PC-9 (cell line): ENCODE measurements at regions not wholly inside any gene's neighbourhood (a gene's known extent, or its start where the extent isn't known, plus 50 kb on each side); places are given as distances from the start of the nearest gene placed in this dataset.

ENCODE experiments used
- BruUV-seq: library from RNA; stranded (reverse); fragments of 400-500 nt; replicated peaks from 2 replicates; lab custom pipeline; 2021; lab: Mats Ljungman, UMichigan
- CTCF ChIA-PET: fragments of 300-600 bp; sonication (Branson Sonifier 250); formaldehyde crosslinking; loops from one replicate; lab custom pipeline; 2022; ENCODE audit warnings: antibody characterized with exemption; lab: Charles Lee
- POLR2A ChIA-PET: fragments of 300-600 bp; sonication (Branson Sonifier 250); formaldehyde crosslinking; loops from one replicate; lab custom pipeline; 2022; ENCODE audit warnings: antibody characterized with exemption; ENCODE audit not compliant: unreplicated experiment; lab: Charles Lee
- DNase-seq, 2 experiments: peaks; one replicate each; pipeline versions ENCODE4 v3.0.0 to v3.0.0-alpha.2; 2015 to 2022; ENCODE audit warnings: mixed read lengths in 1 of 2
- H2AFZ ChIP-seq: fragments of 200-600 bp; sonication (generic); 2 replicates; pipeline ENCODE4 v1.8.1; 2017; ENCODE audit warnings: antibody characterized with exemption
- H3F3A ChIP-seq: fragments of 200-600 bp; sonication (generic); 2 replicates; pipeline ENCODE4 v1.8.1; 2017; ENCODE audit warnings: antibody characterized with exemption, mild to moderate bottlenecking, low read depth; ENCODE audit not compliant: insufficient read depth
- H3K27ac ChIP-seq: fragments of 200-600 bp; sonication (generic); 2 replicates; pipeline ENCODE4 v1.6.1; 2016; ENCODE audit warnings: mixed run types
- H3K27me3 ChIP-seq: fragments of 200-600 bp; sonication (generic); 2 replicates; pipeline ENCODE4 v1.6.1; 2016; ENCODE audit warnings: low read depth, mixed run types; ENCODE audit not compliant: insufficient read depth
- H3K36me3 ChIP-seq: fragments of 200-600 bp; sonication (generic); 2 replicates; pipeline ENCODE4 v1.6.1; 2016; ENCODE audit warnings: low read depth, mixed run types
- H3K4me1 ChIP-seq: fragments of 200-600 bp; sonication (generic); replicated peaks from 2 replicates; pipeline ENCODE4 v1.6.1; 2016; ENCODE audit warnings: mixed run types; ENCODE audit not compliant: insufficient read depth
- H3K4me2 ChIP-seq: fragments of 200-600 bp; sonication (generic); 2 replicates; pipeline ENCODE4 v1.6.1; 2017; ENCODE audit warnings: mixed run types
- H3K4me3 ChIP-seq: fragments of 200-600 bp; sonication (generic); 2 replicates; pipeline ENCODE4 v1.6.1; 2016; ENCODE audit warnings: mixed run types
- H3K79me2 ChIP-seq: fragments of 200-600 bp; sonication (generic); 2 replicates; pipeline ENCODE4 v1.6.1; 2017; ENCODE audit warnings: low read depth, mixed run types
- H3K9me2 ChIP-seq: fragments of 200-600 bp; sonication (generic); 2 replicates; pipeline ENCODE4 v1.8.1; 2017; ENCODE audit warnings: mild to moderate bottlenecking; ENCODE audit not compliant: insufficient read depth
- H3K9me3 ChIP-seq: fragments of 200-600 bp; sonication (generic); 2 replicates; pipeline ENCODE4 v1.8.1; 2016; ENCODE audit warnings: low read depth; ENCODE audit not compliant: insufficient read depth
- H4K20me1 ChIP-seq: fragments of 200-600 bp; sonication (generic); 2 replicates; pipeline ENCODE4 v1.8.1; 2017; ENCODE audit not compliant: insufficient read depth
- CTCF ChIP-seq: fragments of 200-600 bp; sonication (generic); conservative IDR thresholded peaks from 2 replicates; pipeline ENCODE4 v1.6.1; 2017; ENCODE audit warnings: mixed run types, antibody characterized with exemption, mild to moderate bottlenecking, moderate library complexity
- EZH2 ChIP-seq: fragments of 200-600 bp; sonication (generic); IDR thresholded peaks from 2 replicates; pipeline ENCODE4 v1.8.0; 2017; ENCODE audit warnings: antibody characterized with exemption, low read depth
- intact Hi-C: fragments of 100-400 bp; cut with micrococcal nuclease; formaldehyde crosslinking; loops from one replicate; pipeline ENCODE4 v1.10.0; 2022; ENCODE audit not compliant: unreplicated experiment

- Histone ChIP-seq H3K4me3 (no peak overlapping the region), H3K36me3 (no peaks in the 10 kb centered on the region), H3K9me2 (no peaks in the 10 kb centered on the region), H3K79me2 (no peaks in the 10 kb centered on the region), H3K27ac (no peak overlapping the region), H3K9me3 (no peaks in the 10 kb centered on the region), H3K27me3 (no peaks in the 10 kb centered on the region), H3K4me1 (no peaks in the 10 kb centered on the region), H4K20me1 (no peaks in the 10 kb centered on the region), H3F3A (no peaks in the 10 kb centered on the region), H3K4me2 (no peak overlapping the region), H2AFZ (no peak overlapping the region)
- TF ChIP-seq EZH2 (no peak), CTCF (no peak)
- ChIA-PET POLR2A (no interaction called here), CTCF (no interaction called here)
- intact Hi-C loops = no loop called here
- BruUV-seq = no TSS peak
- DNase-seq = no peak
Observed at GRCh38 chr13:53494406-53494805, 465.8 kb downstream of the OLFM4 start.

- Histone ChIP-seq H3K27me3 (no peaks in the 10 kb centered on the region), H3K36me3 (no peaks in the 10 kb centered on the region), H3K79me2 (no peaks in the 10 kb centered on the region), H3K9me3 (no peaks in the 10 kb centered on the region), H3K4me2 (no peak overlapping the region), H3K4me3 (no peak overlapping the region), H3F3A (no peaks in the 10 kb centered on the region), H3K27ac (no peak overlapping the region), H3K9me2 (no peaks in the 10 kb centered on the region), H3K4me1 (no peaks in the 10 kb centered on the region), H4K20me1 (no peaks in the 10 kb centered on the region), H2AFZ (no peak overlapping the region)
- ChIA-PET CTCF (no interaction called here), POLR2A (no interaction called here)
- DNase-seq = no peak
- TF ChIP-seq CTCF (no peak), EZH2 (no peak)
- BruUV-seq = no TSS peak
- intact Hi-C loops = no loop called here
Observed at GRCh38 chr13:53499576-53500133, 471.0 kb downstream of the OLFM4 start.

- no peak overlapping the region for H2AFZ ChIP-seq
- no peak for TF ChIP-seq CTCF
- TF ChIP-seq EZH2 = no peak
Observed at GRCh38 chr13:53501387-53501786, 472.8 kb downstream of the OLFM4 start.

More at GRCh38 chr13:53501387-53501786, 472.8 kb downstream of the OLFM4 start:
- intact Hi-C loops = no loop called here
- BruUV-seq = no TSS peak
- DNase-seq = no peak
- Histone ChIP-seq H3K27ac (no peak overlapping the region), H3K4me1 (no peaks in the 10 kb centered on the region), H3K4me3 (no peak overlapping the region), H3K9me3 (no peaks in the 10 kb centered on the region), H4K20me1 (no peaks in the 10 kb centered on the region), H3K79me2 (no peaks in the 10 kb centered on the region), H3F3A (no peaks in the 10 kb centered on the region), H3K27me3 (no peaks in the 10 kb centered on the region), H3K36me3 (no peaks in the 10 kb centered on the region), H3K4me2 (no peak overlapping the region), H3K9me2 (no peaks in the 10 kb centered on the region)
- ChIA-PET POLR2A (no interaction called here), CTCF (no interaction called here)
